OCI-LY3 (cell line): ENCODE measurements at regions not wholly inside any gene's neighbourhood (a gene's known extent, or its start where the extent isn't known, plus 50 kb on each side); places are given as distances from the start of the nearest gene placed in this dataset.

ENCODE experiments used
- EZH2phosphoT487 ChIP-seq: fragments of 200-600 bp; shearing (Covaris generic); IDR thresholded peaks from 2 replicates; pipeline ENCODE4 v1.6.1; 2018; ENCODE audit warnings: antibody characterized with exemption, mixed run types, low read depth
- TF ChIP-seq, protein P1 (sequence below): fragments of 200-600, 300-600 bp; sonication (generic); IDR thresholded peaks from 2 replicates; pipeline ENCODE4 v1.5.1; 2014; ENCODE audit warnings: antibody characterized with exemption, low read length, low read depth

DNA sequence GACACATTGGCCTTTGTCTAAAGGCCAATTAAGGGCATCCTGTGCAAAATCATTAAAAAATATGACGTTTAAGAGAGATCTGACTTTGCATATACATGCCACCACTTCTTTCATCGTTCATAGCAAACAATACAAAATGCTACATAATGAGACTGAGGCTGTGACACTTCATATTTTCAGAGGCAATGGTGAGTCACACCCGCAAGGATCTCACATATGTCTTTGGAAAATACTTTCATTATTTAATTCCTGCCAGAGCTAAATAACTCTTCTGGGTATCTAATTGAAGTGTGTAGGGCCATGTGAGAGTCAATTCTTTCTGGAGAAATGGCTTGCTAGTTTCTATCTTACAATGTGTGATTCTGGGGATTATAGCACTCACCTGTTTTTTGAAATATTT, 222.8 kb upstream of the NLGN4Y start:
- no peak for TF ChIP-seq EZH2phosphoT487
- TF ChIP-seq, protein P1, sequence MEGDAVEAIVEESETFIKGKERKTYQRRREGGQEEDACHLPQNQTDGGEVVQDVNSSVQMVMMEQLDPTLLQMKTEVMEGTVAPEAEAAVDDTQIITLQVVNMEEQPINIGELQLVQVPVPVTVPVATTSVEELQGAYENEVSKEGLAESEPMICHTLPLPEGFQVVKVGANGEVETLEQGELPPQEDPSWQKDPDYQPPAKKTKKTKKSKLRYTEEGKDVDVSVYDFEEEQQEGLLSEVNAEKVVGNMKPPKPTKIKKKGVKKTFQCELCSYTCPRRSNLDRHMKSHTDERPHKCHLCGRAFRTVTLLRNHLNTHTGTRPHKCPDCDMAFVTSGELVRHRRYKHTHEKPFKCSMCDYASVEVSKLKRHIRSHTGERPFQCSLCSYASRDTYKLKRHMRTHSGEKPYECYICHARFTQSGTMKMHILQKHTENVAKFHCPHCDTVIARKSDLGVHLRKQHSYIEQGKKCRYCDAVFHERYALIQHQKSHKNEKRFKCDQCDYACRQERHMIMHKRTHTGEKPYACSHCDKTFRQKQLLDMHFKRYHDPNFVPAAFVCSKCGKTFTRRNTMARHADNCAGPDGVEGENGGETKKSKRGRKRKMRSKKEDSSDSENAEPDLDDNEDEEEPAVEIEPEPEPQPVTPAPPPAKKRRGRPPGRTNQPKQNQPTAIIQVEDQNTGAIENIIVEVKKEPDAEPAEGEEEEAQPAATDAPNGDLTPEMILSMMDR = no peak
